Brain microvascular endothelial cell (primary cell): ENCODE measurements at regions not wholly inside any gene's neighbourhood (a gene's known extent, or its start where the extent isn't known, plus 50 kb on each side); places are given as distances from the start of the nearest gene placed in this dataset.

Source experiments
- DNase-seq: peaks from one replicate; pipeline ENCODE4 v3.0.0-alpha.2; 2020
- H3K27ac ChIP-seq: fragments of 250-450 bp; sonication (Bioruptor Pico); 2 replicates; pipeline ENCODE4 v1.5.1; 2020; ENCODE audit warnings: mild to moderate bottlenecking, moderate library complexity
- H3K27me3 ChIP-seq: fragments of 250-450 bp; sonication (Bioruptor Pico); replicated peaks from 2 replicates; pipeline ENCODE4 v1.5.1; 2020; ENCODE audit warnings: mild to moderate bottlenecking
- H3K36me3 ChIP-seq: fragments of 250-450 bp; sonication (Bioruptor Pico); replicated peaks from 2 replicates; pipeline ENCODE4 v1.5.1; 2020; ENCODE audit warnings: mild to moderate bottlenecking
- H3K4me3 ChIP-seq: 2 replicates; pipeline ENCODE4 v1.5.1; 2011; ENCODE audit warnings: low read depth, mild to moderate bottlenecking, control low read depth, low read length, moderate library complexity
- in situ Hi-C: cut with HindIII; loops from 2 replicates; pipeline ENCODE4 v1.10.0; 2017; ENCODE audit warnings: low sequenced_read_pairs, low pct_ligation_motif_present
- TF ChIP-seq, protein P1 (sequence below): IDR thresholded peaks from 2 replicates; pipeline ENCODE4 v1.5.1; 2011; ENCODE audit warnings: low read depth, mild to moderate bottlenecking, moderate library complexity, low read length, control low read depth, inconsistent platforms; ENCODE audit errors: missing control alignments

DNA sequence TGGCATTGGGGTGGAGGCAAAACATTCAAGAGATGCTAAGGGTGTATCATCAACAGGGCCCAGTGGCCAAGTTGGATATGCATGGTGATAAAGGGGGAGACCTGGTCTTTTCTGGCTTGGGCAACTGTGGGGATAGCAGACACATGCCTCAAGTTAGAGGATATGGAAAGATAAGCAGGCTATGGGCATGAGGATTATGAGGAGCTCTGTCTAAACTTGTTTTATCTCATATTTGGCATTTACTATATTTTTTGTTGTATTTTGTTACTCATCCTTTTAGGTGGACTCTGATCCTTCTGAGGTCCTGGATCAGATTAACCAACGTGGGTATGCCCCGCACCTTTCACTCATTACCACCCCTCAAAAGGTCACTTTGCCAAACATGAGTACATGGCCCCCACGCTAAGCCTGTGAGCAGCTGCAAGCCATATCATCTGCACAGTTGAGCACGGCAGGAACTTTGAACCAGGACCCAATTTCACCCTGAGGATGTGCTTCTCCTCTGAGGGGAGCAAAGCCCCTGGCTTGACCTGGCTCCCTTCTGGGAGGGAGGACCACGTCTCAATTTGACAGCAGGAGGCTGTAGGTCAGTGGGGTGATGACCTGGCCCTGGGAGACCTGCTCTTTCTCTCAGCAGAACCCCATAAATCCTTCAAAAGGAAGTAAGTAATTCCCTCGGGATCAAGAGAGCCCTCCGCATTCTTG, 71.1 kb upstream of the CD180 start:
- TF ChIP-seq, protein P1, sequence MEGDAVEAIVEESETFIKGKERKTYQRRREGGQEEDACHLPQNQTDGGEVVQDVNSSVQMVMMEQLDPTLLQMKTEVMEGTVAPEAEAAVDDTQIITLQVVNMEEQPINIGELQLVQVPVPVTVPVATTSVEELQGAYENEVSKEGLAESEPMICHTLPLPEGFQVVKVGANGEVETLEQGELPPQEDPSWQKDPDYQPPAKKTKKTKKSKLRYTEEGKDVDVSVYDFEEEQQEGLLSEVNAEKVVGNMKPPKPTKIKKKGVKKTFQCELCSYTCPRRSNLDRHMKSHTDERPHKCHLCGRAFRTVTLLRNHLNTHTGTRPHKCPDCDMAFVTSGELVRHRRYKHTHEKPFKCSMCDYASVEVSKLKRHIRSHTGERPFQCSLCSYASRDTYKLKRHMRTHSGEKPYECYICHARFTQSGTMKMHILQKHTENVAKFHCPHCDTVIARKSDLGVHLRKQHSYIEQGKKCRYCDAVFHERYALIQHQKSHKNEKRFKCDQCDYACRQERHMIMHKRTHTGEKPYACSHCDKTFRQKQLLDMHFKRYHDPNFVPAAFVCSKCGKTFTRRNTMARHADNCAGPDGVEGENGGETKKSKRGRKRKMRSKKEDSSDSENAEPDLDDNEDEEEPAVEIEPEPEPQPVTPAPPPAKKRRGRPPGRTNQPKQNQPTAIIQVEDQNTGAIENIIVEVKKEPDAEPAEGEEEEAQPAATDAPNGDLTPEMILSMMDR, result no peak
- no peak overlapping the region for H3K4me3 ChIP-seq

DNA sequence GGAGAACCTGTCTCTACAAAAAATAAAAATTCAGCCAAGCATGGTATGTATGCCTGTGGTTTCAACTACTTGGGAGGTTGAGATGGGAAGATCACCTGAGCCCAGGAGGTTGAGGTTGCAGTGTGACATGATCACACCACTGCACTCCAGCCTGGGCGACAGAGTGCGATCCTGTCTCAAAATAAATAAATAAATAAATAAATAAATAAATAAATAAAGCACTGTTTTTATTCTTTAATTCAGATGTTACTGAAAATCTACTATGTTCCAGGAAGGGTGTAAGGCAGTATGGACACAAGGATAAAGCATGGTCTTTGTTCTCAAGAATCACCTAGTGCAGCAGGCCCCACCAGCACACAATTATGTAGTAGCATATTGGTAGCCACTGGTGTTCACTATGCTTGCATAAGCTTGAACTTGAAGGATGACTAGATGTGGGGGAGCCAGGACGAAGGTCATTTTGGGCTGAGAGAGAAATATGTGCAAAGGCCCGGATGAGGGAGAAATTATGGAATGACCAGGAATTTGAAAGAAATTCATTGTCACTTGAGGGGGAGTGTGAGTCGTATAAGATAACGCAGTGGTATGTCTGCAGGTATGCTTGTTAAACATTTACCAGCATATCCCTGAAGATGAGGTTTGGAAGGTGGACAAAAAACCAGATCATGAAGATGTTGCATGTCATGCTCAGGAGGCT, 70.2 kb upstream of the CD180 start:
- in situ Hi-C loops, result loop anchor here (25.0 kb wide), 1 partner anchor 995 kb away; no protein-coding TSS in a partner anchor
- Histone ChIP-seq H3K27ac (no peak overlapping the region), H3K4me3 (no peak overlapping the region), H3K36me3 (no peaks in the 10 kb centered on the region), H3K27me3 (no peaks in the 10 kb centered on the region)
- no peak for DNase-seq
- TF ChIP-seq, protein P1, result no peak

More for the DNA sequence above, 71.1 kb upstream of the CD180 start:
- H3K36me3 ChIP-seq, result no peaks in the 10 kb centered on the region
- no peaks in the 10 kb centered on the region for H3K27me3 ChIP-seq
- H3K27ac ChIP-seq, result peak overlapping the region; percentile 88
- in situ Hi-C loops, result loop anchor here (25.0 kb wide), 1 partner anchor 995 kb away; no protein-coding TSS in a partner anchor
- no peak for DNase-seq

DNA sequence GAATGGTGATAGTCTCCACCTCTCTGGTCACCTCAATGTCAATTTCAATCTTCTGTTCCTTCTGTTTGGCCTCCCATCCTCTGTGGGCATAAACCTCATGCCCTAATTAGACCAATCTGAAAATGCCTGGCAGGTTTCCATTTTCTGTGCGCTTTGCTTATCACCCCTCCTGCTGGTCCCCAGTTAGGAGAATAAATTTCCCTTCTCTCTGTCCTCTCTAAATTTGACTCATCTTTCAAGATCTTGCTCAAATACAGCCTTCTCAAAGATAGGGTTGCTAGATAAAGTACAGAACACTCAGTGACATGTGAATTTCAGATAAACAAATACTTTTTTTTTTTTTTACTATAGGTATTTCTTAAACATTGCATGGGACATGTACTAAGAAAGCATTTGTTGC, 69.4 kb upstream of the CD180 start:
- no peaks in the 10 kb centered on the region for H3K36me3 ChIP-seq
- TF ChIP-seq, protein P1, result no peak
- no peak overlapping the region for H3K27ac ChIP-seq
- no peak overlapping the region for H3K4me3 ChIP-seq
- DNase-seq, result no peak
- H3K27me3 ChIP-seq, result no peaks in the 10 kb centered on the region
- in situ Hi-C loops, result loop anchor here (25.0 kb wide), 1 partner anchor 996 kb away; no protein-coding TSS in a partner anchor

DNA sequence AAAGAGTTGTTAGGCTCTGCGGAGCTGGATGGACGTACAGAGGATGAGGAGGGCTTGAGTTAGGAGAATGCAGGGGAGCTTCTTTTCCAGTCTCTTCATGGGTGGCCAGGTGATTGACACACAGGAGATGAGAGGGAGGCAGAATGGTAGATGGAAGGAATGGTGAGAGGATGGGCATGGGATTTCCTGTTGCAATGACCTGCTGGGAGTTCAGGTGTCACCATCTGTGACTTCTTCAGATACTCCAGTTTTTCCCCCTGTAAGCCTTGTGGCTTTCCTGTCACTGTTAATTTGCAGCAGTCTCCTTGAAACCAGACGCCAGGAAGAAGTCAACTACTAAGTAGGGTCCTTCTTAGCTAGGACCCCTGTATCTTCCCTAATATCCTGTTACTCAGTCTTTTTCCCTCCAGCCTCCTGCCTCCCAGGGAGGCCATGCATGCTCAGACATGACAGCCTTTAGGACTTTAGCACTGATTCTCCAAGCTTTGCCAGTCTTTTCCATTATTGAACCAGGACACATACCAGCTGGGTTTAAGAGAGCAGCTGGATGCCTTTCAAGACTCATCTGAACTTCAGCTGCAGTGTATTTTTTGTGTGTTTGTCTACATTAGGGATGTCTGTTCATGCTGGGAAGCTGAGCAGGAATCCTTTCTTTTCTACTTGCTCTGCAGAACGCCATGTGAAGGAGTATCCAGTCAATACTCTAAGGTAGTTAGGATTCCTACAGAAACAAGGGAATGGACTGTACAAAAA, 67.2 kb upstream of the CD180 start:
- TF ChIP-seq, protein P1, result no peak
- H3K4me3 ChIP-seq, result no peak overlapping the region
- H3K36me3 ChIP-seq, result no peaks in the 10 kb centered on the region
- DNase-seq, result no peak
- in situ Hi-C loops, result loop anchor here (25.0 kb wide), 1 partner anchor 998 kb away; no protein-coding TSS in a partner anchor
- no peak overlapping the region for H3K27ac ChIP-seq
- no peaks in the 10 kb centered on the region for H3K27me3 ChIP-seq

DNA sequence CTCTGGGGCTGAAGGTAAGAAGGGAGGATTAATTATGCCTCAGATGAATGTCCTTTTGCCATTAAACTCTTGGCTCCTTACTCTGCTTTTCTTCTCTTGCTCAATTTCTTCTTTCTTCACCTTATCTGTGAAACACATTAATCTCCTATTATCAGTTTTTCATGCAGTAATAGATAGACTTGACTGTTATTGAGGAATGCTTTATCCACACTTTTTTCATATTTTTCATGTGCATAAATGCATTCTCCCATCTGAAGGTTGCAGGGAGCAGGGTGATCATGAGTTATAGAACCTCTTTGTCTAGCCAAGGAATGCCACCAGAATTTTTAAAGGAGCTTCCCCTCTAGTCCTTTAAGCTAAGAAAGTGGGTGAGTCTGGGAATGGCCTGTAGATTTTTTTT, 66.4 kb upstream of the CD180 start:
- DNase-seq, result no peak
- no peak overlapping the region for H3K27ac ChIP-seq
- H3K4me3 ChIP-seq, result no peak overlapping the region
- H3K36me3 ChIP-seq, result no peaks in the 10 kb centered on the region
- TF ChIP-seq, protein P1, result no peak
- in situ Hi-C loops, result loop anchor here (25.0 kb wide), 1 partner anchor 999 kb away; no protein-coding TSS in a partner anchor
- H3K27me3 ChIP-seq, result no peaks in the 10 kb centered on the region
